CD4-positive, alpha-beta T cell (primary cell): ENCODE measurements at regions not wholly inside any gene's neighbourhood (a gene's known extent, or its start where the extent isn't known, plus 50 kb on each side); places are given as distances from the start of the nearest gene placed in this dataset.

Source experiments
- ATAC-seq: fragments of 200-7000 bp; cut with Tn5 transposase; one replicate; pipeline ENCODE4 v1.10.0; 2022; ENCODE audit warnings: mild to moderate bottlenecking; ENCODE audit not compliant: poor library complexity
- CTCF ChIA-PET: fragments of 350-600 bp; sonication (Branson Sonifier 250); formaldehyde crosslinking; loops from one replicate; lab custom pipeline; 2021; ENCODE audit warnings: antibody characterized with exemption, inconsistent platforms; lab: Charles Lee
- POLR2A ChIA-PET: fragments of 350-600 bp; sonication (Branson Sonifier 250); formaldehyde crosslinking; loops from one replicate; lab custom pipeline; 2021; ENCODE audit warnings: antibody characterized with exemption, inconsistent platforms; lab: Charles Lee
- DNase-seq, 14 experiments: peaks; one replicate each; pipeline ENCODE4 v3.0.0-alpha.2; 2013 to 2020; ENCODE audit warnings: mixed read lengths in 2 of 14
- H3K27ac ChIP-seq, 2 donors: one replicate each; pipeline versions ENCODE4 v1.5.1 to v1.7.0; 2013; ENCODE audit warnings: low read length in 2 of 2, low read depth in 1 of 2, mild to moderate bottlenecking in 1 of 2
- H3K27me3 ChIP-seq, 2 experiments: 1 replicate in 1 of 2; 2 replicates in 1 of 2; pipeline versions ENCODE4 v1.6.1 to v1.7.0; 2013; ENCODE audit warnings: low read length in 2 of 2, control low read depth in 1 of 2, mild to moderate bottlenecking in 1 of 2, moderate library complexity in 1 of 2; ENCODE audit not compliant: insufficient read depth in 2 of 2, control insufficient read depth in 1 of 2
- H3K36me3 ChIP-seq: one replicate; pipeline ENCODE4 v1.6.1; 2013; ENCODE audit warnings: low read length, control low read depth; ENCODE audit not compliant: insufficient read depth
- H3K4me1 ChIP-seq: one replicate; pipeline ENCODE4 v1.6.1; 2013; ENCODE audit warnings: low read length, control low read depth; ENCODE audit not compliant: insufficient read depth
- H3K4me3 ChIP-seq: one replicate; pipeline ENCODE4 v1.5.1; 2013; ENCODE audit warnings: mild to moderate bottlenecking, low read length, moderate library complexity
- H3K9me3 ChIP-seq, 2 experiments: 1 replicate in 1 of 2; 2 replicates in 1 of 2; pipeline versions ENCODE4 v1.6.1 to v1.7.0; 2013; ENCODE audit warnings: low read length in 2 of 2, mild to moderate bottlenecking in 2 of 2, control low read depth in 1 of 2, moderate library complexity in 1 of 2; ENCODE audit not compliant: control insufficient read depth in 1 of 2, insufficient read depth in 1 of 2
- H3K27ac Mint-ChIP-seq: one replicate; pipeline ENCODE4 v1.8.0; 2020; ENCODE audit warnings: mixed read lengths
- H3K27me3 Mint-ChIP-seq: one replicate; pipeline ENCODE4 v1.8.0; 2021; ENCODE audit warnings: mixed read lengths
- H3K36me3 Mint-ChIP-seq: one replicate; pipeline ENCODE4 v1.8.0; 2021; ENCODE audit warnings: low read depth, mixed read lengths
- H3K4me1 Mint-ChIP-seq: one replicate; pipeline ENCODE4 v1.8.0; 2021; ENCODE audit warnings: low read depth, mixed read lengths
- H3K4me3 Mint-ChIP-seq: one replicate; pipeline ENCODE4 v1.8.0; 2020; ENCODE audit warnings: mild to moderate bottlenecking, mixed read lengths
- H3K9me3 Mint-ChIP-seq: one replicate; pipeline ENCODE4 v1.8.0; 2020; ENCODE audit warnings: mixed read lengths
- CTCF ChIP-seq: fragments of 200-600 bp; IDR thresholded peaks from one replicate; pipeline ENCODE4 v1.8.0; 2022; ENCODE audit warnings: antibody characterized with exemption, mild to moderate bottlenecking
- intact Hi-C, 2 experiments: fragments of 100-400 bp; cut with DNase I in 1 of 2; cut with micrococcal nuclease in 1 of 2; formaldehyde crosslinking; loops; one replicate each; pipeline versions ENCODE4 v1.15.1 to v1.9.0; 2023 to 2025; cut with DNase I, micrococcal nuclease

GRCh38 chr11:70661761-70662501 lies 263.6 kb downstream of the CTTN start:
- no peak for TF ChIP-seq CTCF
- intact Hi-C loops = no loop called here
- Mint-ChIP-seq H3K27ac (no peak overlapping the region), H3K36me3 (no peaks in the 10 kb centered on the region), H3K27me3 (peaks cover 63% of the 10 kb centered on the region), H3K4me1 (no peaks in the 10 kb centered on the region), H3K4me3 (no peak overlapping the region), H3K9me3 (no peaks in the 10 kb centered on the region)
- DNase-seq (no peak), ATAC-seq (no peak)
- ChIA-PET CTCF (no interaction called here), POLR2A (no interaction called here)
- H3K36me3 ChIP-seq = no peaks in the 10 kb centered on the region
- H3K4me1 ChIP-seq = no peaks in the 10 kb centered on the region
- H3K4me3 ChIP-seq = no peak overlapping the region
- peaks cover 0 to 21% of the 10 kb centered on the region in 2 experiments for H3K9me3 ChIP-seq
- peaks cover 20 to 24% of the 10 kb centered on the region in 2 experiments for H3K27me3 ChIP-seq
- H3K27ac ChIP-seq = no peak overlapping the region

DNA sequence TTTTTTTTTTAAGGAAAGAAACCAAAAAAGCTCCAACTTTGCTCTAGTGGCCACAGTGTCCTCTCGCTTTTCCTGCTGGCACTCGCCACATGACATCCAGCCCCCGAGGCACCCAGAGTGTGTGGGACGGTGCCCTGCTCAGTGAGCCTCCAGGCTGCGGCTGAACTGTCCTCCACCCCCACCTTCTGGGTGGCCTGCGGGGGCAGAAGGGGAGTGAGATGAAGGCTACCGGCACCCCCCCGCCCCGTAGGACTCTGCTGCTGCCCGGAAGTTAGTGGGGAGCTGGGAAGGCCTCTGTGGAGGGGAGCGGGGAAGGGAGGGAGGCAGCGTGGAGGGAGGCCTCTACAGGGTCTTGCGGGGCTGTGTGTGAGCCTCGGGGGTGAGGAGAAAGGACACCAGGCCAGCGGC lies 264.4 kb downstream of the CTTN start:
- ChIA-PET CTCF (no interaction called here), POLR2A (no interaction called here)
- Histone ChIP-seq H3K27me3 (peaks cover 20 to 24% of the 10 kb centered on the region in 2 experiments), H3K36me3 (no peaks in the 10 kb centered on the region), H3K27ac (no peak overlapping the region), H3K4me3 (no peak overlapping the region), H3K9me3 (peaks cover 0 to 21% of the 10 kb centered on the region in 2 experiments), H3K4me1 (no peaks in the 10 kb centered on the region)
- H3K36me3 Mint-ChIP-seq = no peaks in the 10 kb centered on the region
- no peaks in the 10 kb centered on the region for H3K4me1 Mint-ChIP-seq
- H3K4me3 Mint-ChIP-seq = no peak overlapping the region
- ATAC-seq = no peak
- TF ChIP-seq CTCF = no peak
- no peak overlapping the region for H3K27ac Mint-ChIP-seq
- DNase-seq = no peak
- no peaks in the 10 kb centered on the region for H3K9me3 Mint-ChIP-seq
- H3K27me3 Mint-ChIP-seq = peaks cover 65% of the 10 kb centered on the region
- intact Hi-C loops = no loop called here

DNA sequence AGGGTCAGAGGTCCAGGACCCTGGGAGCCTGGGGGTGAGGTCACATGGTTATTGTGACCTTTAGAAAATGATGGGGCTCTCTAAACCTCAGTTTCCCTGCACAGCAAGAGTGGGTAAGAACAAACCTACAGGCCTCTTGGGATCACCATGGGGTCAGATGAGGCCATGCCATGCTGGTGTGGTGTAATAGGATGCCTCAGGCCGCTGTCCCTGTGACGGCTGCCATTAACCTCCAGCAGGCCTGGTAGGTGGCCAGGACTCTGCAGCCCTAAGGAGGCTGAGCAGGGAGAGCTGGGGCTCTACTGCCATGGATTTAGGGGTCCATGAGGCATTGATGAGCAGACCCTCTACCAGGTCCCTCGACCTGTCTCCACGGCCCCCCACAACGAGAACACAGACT lies 265.5 kb downstream of the CTTN start:
- Histone ChIP-seq H3K9me3 (peaks cover 0 to 21% of the 10 kb centered on the region in 2 experiments), H3K27ac (no peak overlapping the region), H3K4me1 (no peaks in the 10 kb centered on the region), H3K4me3 (no peak overlapping the region), H3K27me3 (peaks cover 20 to 24% of the 10 kb centered on the region in 2 experiments), H3K36me3 (no peaks in the 10 kb centered on the region)
- TF ChIP-seq CTCF = no peak
- Mint-ChIP-seq H3K27ac (no peak overlapping the region), H3K27me3 (peaks cover 68% of the 10 kb centered on the region), H3K4me1 (no peaks in the 10 kb centered on the region), H3K36me3 (no peaks in the 10 kb centered on the region), H3K4me3 (no peak overlapping the region), H3K9me3 (no peaks in the 10 kb centered on the region)
- ChIA-PET CTCF (no interaction called here), POLR2A (no interaction called here)
- no peak for DNase-seq
- ATAC-seq = no peak
- intact Hi-C loops = no loop called here
